HG02840 (cell line): ENCODE measurements at regions not wholly inside any gene's neighbourhood (a gene's known extent, or its start where the extent isn't known, plus 50 kb on each side); places are given as distances from the start of the nearest gene placed in this dataset.

ENCODE experiments used
- ATAC-seq: cut with Tn5 transposase; IDR thresholded peaks from one replicate; pipeline ENCODE4 v1.9.1; 2021; ENCODE audit warnings: mild to moderate bottlenecking, moderate library complexity, moderate number of reproducible peaks; ENCODE audit not compliant: unreplicated experiment, low FRiP score

DNA sequence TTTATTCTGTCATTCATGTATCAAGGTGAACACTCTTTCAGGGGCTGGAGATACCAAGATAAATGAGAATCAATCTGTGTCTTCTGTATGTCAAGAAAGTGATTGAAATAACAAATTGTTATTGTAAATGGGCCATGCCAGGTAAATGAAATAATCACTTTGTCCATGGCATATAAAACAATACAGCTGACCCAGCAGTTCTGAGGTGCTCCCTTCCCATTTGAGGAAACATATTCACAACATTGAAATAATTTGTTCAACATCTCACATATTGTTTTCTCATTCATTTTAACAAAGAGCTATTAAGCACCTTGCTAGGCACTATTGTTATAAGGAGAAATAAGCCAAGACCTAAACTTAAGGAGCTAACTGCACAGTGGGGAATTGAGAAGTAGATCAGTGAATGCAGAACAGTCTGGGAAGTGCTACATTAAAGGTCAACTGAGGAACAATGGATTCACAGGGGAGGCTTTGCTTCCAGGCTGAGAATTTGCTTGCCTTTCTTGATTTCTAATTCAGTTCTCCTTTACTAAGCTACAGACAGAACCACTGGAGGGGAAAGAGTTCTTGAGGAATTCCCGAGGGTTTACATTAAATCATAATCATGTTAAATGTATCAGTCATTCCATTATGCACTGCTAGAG, 806.3 kb upstream of the ARPP21 start:
- no peak for ATAC-seq

DNA sequence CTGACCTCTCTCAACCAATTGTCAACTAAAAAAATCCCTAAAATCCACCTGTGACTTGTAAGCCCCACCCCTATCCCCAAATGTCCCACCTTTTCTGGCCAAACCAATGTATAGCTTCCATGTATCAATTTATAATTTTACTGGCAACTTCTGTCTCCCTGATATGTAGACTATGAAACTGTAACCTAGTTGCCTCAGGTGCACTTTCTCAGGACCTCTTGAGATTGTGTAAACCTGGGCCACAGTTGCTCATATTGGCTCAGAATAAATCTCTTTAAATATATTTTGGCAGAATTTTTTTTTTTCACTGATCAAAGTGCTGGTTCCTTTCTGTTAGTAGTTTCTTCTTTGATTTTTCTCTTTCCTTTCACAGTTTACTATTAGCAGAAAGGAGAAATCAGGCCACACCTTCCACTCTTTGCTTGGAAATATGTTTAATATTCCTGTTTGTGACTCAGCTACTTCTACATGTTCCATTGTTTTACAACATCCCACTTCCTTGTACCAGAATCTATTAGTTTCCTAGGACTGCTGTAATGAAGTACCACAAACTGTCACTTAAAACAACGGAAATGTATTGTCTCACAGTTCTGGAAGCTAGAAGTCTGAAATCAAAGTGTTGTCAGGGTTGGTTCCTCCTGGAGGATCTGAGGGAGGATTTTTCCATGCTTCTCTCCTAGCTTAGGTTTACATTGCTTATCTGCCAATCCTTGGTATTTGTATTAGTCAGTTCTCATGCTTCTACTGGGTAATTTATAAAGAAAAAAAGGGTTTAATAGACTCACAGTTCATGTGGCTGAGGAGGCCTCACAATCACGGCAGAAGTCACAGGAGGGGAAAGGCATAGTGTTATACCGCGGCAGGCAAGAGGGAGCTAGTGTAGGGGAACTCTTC, 801.2 kb upstream of the ARPP21 start:
- ATAC-seq: no peak

DNA sequence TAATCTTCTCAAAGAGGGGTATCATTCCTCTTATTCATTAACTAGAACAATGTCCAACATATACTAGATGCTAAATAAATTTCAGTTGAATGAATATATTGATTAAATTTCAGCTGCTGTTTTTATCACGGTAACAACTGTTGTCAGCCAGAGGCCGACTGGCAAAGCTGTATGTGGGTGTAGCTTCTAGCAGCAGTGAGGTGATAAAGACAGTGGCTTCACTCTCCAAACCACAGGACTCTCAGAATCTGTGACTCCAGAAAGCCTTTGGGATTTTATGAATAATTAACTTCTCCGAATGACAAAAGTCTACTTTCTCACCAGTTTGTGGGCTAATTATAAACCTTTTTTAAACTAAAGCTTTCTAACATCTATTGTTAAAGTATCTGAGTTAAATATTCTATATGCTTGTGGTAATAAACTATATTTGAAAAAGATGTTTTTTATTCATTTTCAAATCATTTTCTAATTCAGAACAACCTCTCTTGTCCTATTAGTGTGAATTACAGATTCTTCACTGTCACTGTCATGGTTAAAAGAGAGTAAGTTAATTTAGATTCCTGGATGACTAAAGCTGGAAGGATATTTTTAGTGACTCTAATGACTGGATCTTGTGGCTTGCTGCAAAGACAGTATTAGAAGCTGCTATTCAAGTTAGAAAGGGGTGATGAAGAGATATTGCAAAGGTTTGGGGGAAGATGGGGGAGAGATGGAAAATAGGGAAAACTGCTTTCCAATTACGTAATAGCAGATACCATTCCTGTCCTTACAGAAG, 796.4 kb upstream of the ARPP21 start:
- no peak for ATAC-seq

GRCh38 chr3:34844323-34844620, 795.1 kb upstream of the ARPP21 start:
- no peak for ATAC-seq

- ATAC-seq: no peak
Measured at GRCh38 chr3:34851137-34851536, 788.2 kb upstream of the ARPP21 start.

DNA sequence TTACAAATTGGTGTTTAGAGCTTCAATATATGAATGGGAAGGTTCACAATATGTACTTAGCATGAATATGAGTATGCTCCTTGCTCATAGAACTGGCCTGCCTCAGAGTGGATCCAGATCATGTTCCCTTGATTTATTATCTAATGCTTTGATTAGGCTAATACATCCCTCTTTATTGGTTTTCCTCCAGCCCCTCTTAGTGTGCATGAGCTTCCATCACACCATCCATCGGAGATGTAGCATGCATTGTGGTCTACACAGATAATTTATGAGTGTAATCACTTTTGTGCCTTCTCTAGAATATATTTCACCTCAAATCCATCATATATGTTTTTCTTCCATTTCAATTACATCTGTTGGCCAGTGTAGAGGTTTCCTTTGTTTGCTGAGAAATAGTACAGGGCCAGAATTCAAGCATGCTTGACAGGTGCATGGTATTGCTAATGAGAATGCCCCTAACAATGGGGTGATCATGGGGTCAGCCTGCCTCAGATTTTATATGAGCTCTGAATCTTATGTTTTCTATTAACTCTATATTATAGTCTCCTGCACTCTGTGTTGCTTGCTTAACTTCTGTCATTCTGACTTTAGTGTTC, 786.4 kb upstream of the ARPP21 start:
- no peak for ATAC-seq

GRCh38 chr3:34856081-34856947, 783.0 kb upstream of the ARPP21 start:
- no peak for ATAC-seq

- no peak for ATAC-seq
Measured at GRCh38 chr3:34858067-34858660, 781.2 kb upstream of the ARPP21 start.

GRCh38 chr3:34859746-34860145, 779.6 kb upstream of the ARPP21 start:
- ATAC-seq: no peak

DNA sequence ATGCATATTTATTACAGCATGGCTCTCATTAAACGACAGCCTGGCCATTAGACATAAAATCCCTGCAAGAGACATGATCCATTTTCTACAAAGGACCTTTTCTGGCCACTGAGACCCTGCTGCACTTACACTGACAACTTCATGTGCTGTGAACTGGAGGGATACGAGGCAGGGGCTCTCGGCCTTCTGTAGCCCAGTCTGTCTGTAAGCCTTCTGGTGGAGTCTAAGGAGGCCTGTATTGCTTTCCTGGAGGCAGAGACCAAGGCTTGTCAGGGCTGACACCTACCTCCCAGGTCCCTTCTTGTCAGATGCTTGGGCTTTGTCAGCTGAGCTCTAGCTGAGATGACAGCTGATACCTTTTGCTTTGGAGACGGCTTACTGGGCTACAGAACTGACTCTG, 776.9 kb upstream of the ARPP21 start:
- no peak for ATAC-seq

- no peak for ATAC-seq
Measured at GRCh38 chr3:34863485-34863884, 775.8 kb upstream of the ARPP21 start.

DNA sequence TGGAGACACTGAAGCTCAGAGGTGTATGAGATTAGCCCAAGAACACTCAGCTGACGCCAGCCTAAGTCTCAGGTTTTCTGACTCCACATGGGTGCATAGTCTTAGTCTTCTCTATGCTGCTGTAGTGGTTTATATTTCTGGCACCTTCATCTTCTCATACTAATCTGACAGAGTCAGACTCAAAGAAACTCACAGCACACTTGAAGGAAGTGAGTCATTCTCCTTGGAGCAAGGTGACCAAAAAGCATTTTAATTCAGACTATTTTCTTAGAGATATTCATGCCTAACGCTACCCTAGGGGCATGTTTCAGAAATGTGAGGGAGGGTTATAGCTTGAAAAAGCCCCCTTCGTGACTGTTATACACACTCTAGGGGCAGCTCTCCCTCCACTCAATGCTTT, 775.3 kb upstream of the ARPP21 start:
- no peak for ATAC-seq

- no peak for ATAC-seq
Measured at GRCh38 chr3:34865346-34865745, 774.0 kb upstream of the ARPP21 start.

DNA sequence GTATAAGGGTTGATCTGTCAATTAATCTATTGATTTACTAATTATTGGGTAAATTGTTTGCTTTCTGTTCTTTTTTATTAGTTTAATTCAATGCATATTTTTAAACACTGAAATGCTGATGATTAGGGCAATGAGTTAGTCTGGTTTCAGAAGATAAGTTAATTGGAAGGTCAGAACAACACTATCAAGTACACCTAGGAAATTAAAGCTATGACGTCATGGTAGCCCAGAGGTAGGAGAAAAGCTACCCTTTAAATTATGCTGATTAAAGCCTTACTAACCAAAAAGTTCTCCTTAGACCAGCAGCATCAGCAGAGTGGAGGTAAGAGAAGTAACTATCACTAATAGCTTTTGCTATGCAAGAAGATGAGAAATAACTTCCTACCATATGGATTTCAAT, 770.4 kb upstream of the ARPP21 start:
- no peak for ATAC-seq

- ATAC-seq: no peak
Measured at GRCh38 chr3:34869696-34870095, 769.6 kb upstream of the ARPP21 start.

- ATAC-seq: no peak
Measured at GRCh38 chr3:34872406-34872805, 766.9 kb upstream of the ARPP21 start.

DNA sequence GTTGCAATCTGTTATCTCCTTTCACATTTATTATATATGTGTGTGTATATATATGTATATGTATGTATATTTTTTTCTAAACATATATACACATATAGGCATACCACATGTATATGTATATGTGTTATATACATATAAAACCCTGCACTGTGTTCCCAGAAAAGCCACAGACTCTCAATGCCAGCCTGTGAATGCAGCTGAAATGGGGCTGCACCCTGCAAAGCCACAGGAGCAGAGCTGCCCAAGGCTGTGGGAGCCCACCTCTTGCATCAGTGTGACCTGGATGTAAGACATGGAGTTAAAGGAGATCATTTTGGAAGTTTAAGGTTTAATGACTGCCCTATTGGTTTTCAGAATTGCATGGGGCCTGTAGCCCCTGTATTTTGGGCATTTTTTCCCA, 762.3 kb upstream of the ARPP21 start:
- ATAC-seq: no peak

GRCh38 chr3:34878488-34878887, 760.8 kb upstream of the ARPP21 start:
- ATAC-seq: no peak

- no peak for ATAC-seq
Measured at GRCh38 chr3:34881026-34881425, 758.3 kb upstream of the ARPP21 start.

DNA sequence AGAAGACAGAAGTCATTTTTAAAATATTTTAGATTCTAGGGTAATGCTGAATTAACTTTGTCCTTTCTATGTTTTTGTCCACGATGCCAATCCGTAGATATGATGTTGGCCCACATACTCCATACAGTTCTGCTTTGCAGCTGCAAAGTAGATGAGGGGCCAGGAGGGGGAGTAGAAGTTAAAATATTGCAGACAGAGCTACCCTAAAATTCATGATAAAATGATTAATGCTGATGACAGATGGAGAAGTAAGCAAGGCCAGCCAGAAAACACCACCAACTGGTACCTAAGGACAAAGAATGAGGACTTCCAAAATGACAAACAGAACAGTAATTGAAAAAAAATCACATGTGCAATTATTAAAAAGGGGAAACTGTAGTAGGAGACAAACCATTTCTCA, 756.6 kb upstream of the ARPP21 start:
- no peak for ATAC-seq
